PFSK-1 (cell line): ENCODE measurements at regions not wholly inside any gene's neighbourhood (a gene's known extent, or its start where the extent isn't known, plus 50 kb on each side); places are given as distances from the start of the nearest gene placed in this dataset.

Experiments
- FOXP2 ChIP-seq: optimal IDR thresholded peaks from 2 replicates; pipeline ENCODE3; 2011; ENCODE audit warnings: borderline replicate concordance, control low read depth, inconsistent platforms; ENCODE audit not compliant: insufficient read depth; ENCODE audit errors: extremely low read length, extremely low read depth
- POLR2AphosphoS5 ChIP-seq: IDR thresholded peaks from 2 replicates; pipeline ENCODE4 v1.6.1; 2012; ENCODE audit warnings: low read depth, mild to moderate bottlenecking, control low read depth, low read length, moderate library complexity
- SIN3A ChIP-seq: IDR thresholded peaks from 2 replicates; pipeline ENCODE4 v1.6.1; 2012; ENCODE audit warnings: mild to moderate bottlenecking, low read length, moderate library complexity, borderline replicate concordance; ENCODE audit not compliant: insufficient read depth
- TAF1 ChIP-seq: IDR thresholded peaks from 2 replicates; pipeline ENCODE4 v1.6.1; 2012; ENCODE audit warnings: low read length, control low read depth, borderline replicate concordance; ENCODE audit not compliant: insufficient read depth
- TF ChIP-seq, protein P1 (sequence below), 2 experiments: IDR thresholded peaks; 2 replicates each; pipeline versions ENCODE4 v1.6.1 to v1.8.0; 2011 to 2012; ENCODE audit warnings: low read depth in 2 of 2, low read length in 2 of 2, control low read depth in 1 of 2, inconsistent platforms in 1 of 2, mild to moderate bottlenecking in 1 of 2, moderate library complexity in 1 of 2; ENCODE audit not compliant: insufficient read depth in 1 of 2

DNA sequence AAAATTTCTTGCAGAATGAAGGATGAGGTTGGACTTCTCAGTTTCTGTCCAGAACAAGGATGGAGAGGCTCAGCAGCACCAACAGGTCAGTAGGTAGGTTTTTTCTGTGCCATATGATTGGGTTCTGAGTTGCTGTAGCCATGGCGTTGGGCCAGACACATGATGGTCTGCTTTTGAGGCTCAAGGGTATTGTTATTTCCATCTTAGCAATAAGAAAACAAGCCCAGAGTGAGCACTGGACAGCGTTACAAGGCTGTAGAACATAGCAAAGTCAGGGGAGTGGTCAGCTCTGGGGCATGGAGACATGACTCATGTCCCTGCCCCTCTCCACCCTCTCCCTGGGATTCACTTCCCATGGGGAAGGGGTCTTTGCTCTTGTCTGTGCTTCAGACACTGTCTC, 137.6 kb upstream of the TOPAZ1 start:
- TF ChIP-seq, protein P1, sequence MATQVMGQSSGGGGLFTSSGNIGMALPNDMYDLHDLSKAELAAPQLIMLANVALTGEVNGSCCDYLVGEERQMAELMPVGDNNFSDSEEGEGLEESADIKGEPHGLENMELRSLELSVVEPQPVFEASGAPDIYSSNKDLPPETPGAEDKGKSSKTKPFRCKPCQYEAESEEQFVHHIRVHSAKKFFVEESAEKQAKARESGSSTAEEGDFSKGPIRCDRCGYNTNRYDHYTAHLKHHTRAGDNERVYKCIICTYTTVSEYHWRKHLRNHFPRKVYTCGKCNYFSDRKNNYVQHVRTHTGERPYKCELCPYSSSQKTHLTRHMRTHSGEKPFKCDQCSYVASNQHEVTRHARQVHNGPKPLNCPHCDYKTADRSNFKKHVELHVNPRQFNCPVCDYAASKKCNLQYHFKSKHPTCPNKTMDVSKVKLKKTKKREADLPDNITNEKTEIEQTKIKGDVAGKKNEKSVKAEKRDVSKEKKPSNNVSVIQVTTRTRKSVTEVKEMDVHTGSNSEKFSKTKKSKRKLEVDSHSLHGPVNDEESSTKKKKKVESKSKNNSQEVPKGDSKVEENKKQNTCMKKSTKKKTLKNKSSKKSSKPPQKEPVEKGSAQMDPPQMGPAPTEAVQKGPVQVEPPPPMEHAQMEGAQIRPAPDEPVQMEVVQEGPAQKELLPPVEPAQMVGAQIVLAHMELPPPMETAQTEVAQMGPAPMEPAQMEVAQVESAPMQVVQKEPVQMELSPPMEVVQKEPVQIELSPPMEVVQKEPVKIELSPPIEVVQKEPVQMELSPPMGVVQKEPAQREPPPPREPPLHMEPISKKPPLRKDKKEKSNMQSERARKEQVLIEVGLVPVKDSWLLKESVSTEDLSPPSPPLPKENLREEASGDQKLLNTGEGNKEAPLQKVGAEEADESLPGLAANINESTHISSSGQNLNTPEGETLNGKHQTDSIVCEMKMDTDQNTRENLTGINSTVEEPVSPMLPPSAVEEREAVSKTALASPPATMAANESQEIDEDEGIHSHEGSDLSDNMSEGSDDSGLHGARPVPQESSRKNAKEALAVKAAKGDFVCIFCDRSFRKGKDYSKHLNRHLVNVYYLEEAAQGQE (IDR thresholded peaks at IDR 0.05; ENCODE audit: insufficient read depth in 1 of 2, low read depth in 2 of 2, low read length in 2 of 2) = no peak
- TF ChIP-seq FOXP2 = no peak
- no peak for TF ChIP-seq SIN3A
- TF ChIP-seq POLR2AphosphoS5 = no peak
- no peak for TF ChIP-seq TAF1

DNA sequence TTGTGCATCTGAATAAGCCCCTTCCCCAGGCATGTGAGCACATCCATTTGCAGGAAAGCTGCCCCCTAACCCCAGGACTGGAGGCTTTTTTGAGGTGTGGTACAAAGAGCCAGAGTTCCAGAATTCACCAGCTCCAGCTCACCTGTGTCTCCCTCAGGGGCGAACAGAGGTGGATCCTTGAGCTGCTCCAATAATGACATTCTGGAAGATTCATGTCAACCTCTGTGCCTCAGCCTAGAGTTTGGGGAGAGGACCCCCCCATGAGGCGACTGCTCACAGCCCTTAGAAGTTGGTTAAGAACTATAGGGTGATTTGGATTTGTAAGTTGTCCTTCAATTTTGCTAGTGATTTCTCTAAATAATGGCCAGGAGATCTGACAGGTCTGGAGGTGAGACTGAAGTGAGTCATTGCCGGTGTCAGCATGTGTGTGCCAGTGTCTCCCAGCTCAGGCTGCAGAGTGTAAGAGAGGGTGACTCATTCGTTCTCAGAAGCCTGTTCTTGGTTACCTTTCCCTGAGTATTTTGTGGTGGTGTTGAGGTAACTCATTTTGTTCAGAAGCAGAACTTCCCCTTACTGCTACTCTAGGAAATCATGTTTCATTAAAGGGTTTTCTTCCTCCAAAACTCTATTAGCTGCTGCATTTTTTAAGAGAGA, 136.9 kb upstream of the TOPAZ1 start:
- TF ChIP-seq, protein P1 (IDR thresholded peaks at IDR 0.05; ENCODE audit: insufficient read depth in 1 of 2, low read depth in 2 of 2, low read length in 2 of 2) = no peak

DNA sequence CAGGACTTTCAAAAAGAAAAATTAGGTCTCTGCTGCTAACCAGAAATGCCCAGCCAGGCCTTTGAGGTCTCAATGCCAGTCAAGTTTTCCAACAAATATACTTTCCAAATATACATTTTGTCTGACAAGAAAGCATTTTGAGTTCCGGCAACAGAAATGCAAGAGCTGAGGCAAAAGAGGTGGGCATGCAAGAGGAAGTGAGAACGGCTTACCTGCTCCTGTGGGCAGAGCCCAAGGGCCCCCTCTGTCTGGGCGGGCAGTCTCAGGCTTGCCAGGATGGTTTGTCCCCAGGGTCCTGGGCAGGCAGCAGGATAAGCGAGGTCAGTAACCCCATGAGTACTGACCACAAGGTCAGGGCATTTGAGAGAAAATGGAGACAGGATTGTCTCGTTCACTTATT, 136.1 kb upstream of the TOPAZ1 start:
- TF ChIP-seq FOXP2 (no peak), TAF1 (no peak), POLR2AphosphoS5 (no peak), SIN3A (no peak)
- TF ChIP-seq, protein P1 (IDR thresholded peaks at IDR 0.05; ENCODE audit: insufficient read depth in 1 of 2, low read depth in 2 of 2, low read length in 2 of 2) = no peak

DNA sequence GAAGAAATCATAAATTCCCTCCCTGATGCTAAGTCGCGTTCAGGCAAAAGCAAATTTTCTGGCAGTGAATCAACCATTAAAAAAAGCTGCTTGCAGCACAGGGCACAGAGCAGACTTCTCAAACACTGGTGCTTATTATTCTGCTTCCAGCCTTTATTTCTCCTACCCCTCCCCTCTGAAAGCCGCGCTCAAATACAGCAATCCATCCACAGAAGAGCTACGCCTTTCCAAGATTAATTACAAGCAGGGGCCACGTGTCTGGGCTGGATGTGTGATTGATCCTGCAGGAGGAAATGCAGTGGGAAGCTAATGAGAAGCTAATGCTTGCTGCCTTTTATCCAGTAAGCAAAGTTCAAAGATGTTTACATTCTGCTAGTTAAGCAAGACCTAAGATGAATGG, 134.9 kb upstream of the TOPAZ1 start:
- TF ChIP-seq POLR2AphosphoS5 = no peak
- TF ChIP-seq, protein P1 (IDR thresholded peaks at IDR 0.05; ENCODE audit: insufficient read depth in 1 of 2, low read depth in 2 of 2, low read length in 2 of 2) = no peak
- TF ChIP-seq SIN3A = no peak
- TF ChIP-seq TAF1 = no peak
- no peak for TF ChIP-seq FOXP2

DNA sequence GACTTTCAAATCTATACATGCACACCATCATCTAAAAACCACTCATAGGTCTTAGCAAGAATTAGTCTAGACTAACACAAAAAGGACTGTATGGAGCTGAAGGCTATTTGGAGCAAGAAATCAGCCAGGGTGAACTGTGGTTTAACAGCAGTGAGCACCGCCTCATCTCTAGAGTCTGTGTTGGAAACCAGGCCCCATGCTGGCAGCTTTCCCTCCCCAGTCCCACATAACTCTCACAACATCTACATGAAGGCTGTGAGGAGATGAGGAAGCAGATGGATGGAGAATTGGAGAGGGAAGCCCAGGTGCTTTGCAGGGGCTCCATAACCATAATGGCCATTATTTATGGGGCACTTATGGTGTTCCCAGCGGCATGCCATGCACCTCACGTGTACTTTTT, 133.2 kb upstream of the TOPAZ1 start:
- TF ChIP-seq, protein P1 (IDR thresholded peaks at IDR 0.05; ENCODE audit: insufficient read depth in 1 of 2, low read depth in 2 of 2, low read length in 2 of 2) = no peak
- TF ChIP-seq TAF1 (no peak), POLR2AphosphoS5 (no peak), FOXP2 (no peak)
